ENCODE measurements at regions not wholly inside any gene's neighbourhood (a gene's known extent, or its start where the extent isn't known, plus 50 kb on each side); places are given as distances from the start of the nearest gene placed in this dataset.

DNA sequence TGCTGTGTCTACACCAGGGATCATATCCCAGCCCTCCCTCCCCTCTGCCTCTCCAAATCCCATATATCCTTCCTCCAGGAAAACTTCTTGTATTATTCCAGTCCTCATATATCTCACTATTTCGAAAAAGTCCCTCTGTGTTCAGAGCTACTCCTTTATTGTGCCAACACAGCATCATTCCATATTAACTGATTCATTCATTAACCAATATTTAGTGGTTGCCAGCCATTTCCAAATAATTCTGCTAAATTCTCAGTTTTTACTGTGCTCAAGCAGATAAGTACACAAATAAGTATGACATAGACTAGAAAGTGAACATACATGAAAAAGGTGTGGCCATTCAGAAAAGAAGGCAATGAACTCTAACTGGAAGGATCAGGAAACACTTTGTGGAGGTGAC is 241.6 kb upstream of the DUSP10 start:
- Mint-ChIP-seq H3K27me3 (ENCODE audit: low read depth) (no peaks in the 10 kb centered on the region), H3K4me1 (peaks cover 30% of the 10 kb centered on the region), H3K36me3 (peaks cover 5% of the 10 kb centered on the region; the same call in 1 of the 2 replicates), H3K27ac (peak overlapping the region; percentile 11; the same call in 1 of the 2 replicates), H3K9me3 (peaks cover 5% of the 10 kb centered on the region), H3K4me3 (no peak overlapping the region)
- no peak for DNase-seq (ENCODE audit: low spot score)
- ATAC-seq: no peak
- no peak for TF ChIP-seq NR3C1 (CRISPR knock-in tag; conservative IDR thresholded peaks at IDR 0.05; ENCODE audit: low read depth)
- TF ChIP-seq ERG (CRISPR knock-in tag; IDR thresholded peaks at IDR 0.05): no peak
- TF ChIP-seq RELA (CRISPR knock-in tag; IDR thresholded peaks at IDR 0.05; ENCODE audit: borderline replicate concordance): no peak
- TF ChIP-seq, protein P1, sequence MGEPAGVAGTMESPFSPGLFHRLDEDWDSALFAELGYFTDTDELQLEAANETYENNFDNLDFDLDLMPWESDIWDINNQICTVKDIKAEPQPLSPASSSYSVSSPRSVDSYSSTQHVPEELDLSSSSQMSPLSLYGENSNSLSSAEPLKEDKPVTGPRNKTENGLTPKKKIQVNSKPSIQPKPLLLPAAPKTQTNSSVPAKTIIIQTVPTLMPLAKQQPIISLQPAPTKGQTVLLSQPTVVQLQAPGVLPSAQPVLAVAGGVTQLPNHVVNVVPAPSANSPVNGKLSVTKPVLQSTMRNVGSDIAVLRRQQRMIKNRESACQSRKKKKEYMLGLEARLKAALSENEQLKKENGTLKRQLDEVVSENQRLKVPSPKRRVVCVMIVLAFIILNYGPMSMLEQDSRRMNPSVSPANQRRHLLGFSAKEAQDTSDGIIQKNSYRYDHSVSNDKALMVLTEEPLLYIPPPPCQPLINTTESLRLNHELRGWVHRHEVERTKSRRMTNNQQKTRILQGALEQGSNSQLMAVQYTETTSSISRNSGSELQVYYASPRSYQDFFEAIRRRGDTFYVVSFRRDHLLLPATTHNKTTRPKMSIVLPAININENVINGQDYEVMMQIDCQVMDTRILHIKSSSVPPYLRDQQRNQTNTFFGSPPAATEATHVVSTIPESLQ (CRISPR knock-in tag; IDR thresholded peaks at IDR 0.05): no peak
- TF ChIP-seq, protein P2, sequence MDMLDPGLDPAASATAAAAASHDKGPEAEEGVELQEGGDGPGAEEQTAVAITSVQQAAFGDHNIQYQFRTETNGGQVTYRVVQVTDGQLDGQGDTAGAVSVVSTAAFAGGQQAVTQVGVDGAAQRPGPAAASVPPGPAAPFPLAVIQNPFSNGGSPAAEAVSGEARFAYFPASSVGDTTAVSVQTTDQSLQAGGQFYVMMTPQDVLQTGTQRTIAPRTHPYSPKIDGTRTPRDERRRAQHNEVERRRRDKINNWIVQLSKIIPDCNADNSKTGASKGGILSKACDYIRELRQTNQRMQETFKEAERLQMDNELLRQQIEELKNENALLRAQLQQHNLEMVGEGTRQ (CRISPR knock-in tag; IDR thresholded peaks at IDR 0.05): no peak
- TF ChIP-seq NFE2L1 (CRISPR knock-in tag; IDR thresholded peaks at IDR 0.05): no peak
- CTCF ChIA-PET: no interaction called here
- POLR2A ChIA-PET: no interaction called here

- ATAC-seq (no peak), DNase-seq (ENCODE audit: low spot score) (no peak)
- POLR2A ChIA-PET: no interaction called here
- Mint-ChIP-seq H3K9me3 (peaks cover 13% of the 10 kb centered on the region), H3K4me3 (no peak overlapping the region), H3K27ac (no peak overlapping the region), H3K27me3 (ENCODE audit: low read depth) (peaks cover 3% of the 10 kb centered on the region; the same call in 1 of the 2 replicates), H3K4me1 (peaks cover 45% of the 10 kb centered on the region), H3K36me3 (peaks cover 11% of the 10 kb centered on the region; the same call in 1 of the 2 replicates)
- CTCF ChIA-PET: no interaction called here
- TF ChIP-seq FOXP1 (CRISPR knock-in tag; IDR thresholded peaks at IDR 0.05; ENCODE audit: borderline replicate concordance): no peak
- TF ChIP-seq, protein P3, sequence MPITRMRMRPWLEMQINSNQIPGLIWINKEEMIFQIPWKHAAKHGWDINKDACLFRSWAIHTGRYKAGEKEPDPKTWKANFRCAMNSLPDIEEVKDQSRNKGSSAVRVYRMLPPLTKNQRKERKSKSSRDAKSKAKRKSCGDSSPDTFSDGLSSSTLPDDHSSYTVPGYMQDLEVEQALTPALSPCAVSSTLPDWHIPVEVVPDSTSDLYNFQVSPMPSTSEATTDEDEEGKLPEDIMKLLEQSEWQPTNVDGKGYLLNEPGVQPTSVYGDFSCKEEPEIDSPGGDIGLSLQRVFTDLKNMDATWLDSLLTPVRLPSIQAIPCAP (CRISPR knock-in tag; IDR thresholded peaks at IDR 0.05): no peak
- no peak for TF ChIP-seq OVOL2 (CRISPR knock-in tag; IDR thresholded peaks at IDR 0.05; ENCODE audit: borderline replicate concordance)
- TF ChIP-seq, protein P1 (CRISPR knock-in tag; IDR thresholded peaks at IDR 0.05): no peak
- no peak for TF ChIP-seq USF1 (CRISPR knock-in tag; IDR thresholded peaks at IDR 0.05)
- no peak for TF ChIP-seq SOX15 (CRISPR knock-in tag; IDR thresholded peaks at IDR 0.05)
- no peak for TF ChIP-seq ZNF219 (CRISPR knock-in tag; IDR thresholded peaks at IDR 0.05; ENCODE audit: borderline replicate concordance)
- TF ChIP-seq HMGA2 (CRISPR knock-in tag; IDR thresholded peaks at IDR 0.05): no peak
- TF ChIP-seq, protein P4, sequence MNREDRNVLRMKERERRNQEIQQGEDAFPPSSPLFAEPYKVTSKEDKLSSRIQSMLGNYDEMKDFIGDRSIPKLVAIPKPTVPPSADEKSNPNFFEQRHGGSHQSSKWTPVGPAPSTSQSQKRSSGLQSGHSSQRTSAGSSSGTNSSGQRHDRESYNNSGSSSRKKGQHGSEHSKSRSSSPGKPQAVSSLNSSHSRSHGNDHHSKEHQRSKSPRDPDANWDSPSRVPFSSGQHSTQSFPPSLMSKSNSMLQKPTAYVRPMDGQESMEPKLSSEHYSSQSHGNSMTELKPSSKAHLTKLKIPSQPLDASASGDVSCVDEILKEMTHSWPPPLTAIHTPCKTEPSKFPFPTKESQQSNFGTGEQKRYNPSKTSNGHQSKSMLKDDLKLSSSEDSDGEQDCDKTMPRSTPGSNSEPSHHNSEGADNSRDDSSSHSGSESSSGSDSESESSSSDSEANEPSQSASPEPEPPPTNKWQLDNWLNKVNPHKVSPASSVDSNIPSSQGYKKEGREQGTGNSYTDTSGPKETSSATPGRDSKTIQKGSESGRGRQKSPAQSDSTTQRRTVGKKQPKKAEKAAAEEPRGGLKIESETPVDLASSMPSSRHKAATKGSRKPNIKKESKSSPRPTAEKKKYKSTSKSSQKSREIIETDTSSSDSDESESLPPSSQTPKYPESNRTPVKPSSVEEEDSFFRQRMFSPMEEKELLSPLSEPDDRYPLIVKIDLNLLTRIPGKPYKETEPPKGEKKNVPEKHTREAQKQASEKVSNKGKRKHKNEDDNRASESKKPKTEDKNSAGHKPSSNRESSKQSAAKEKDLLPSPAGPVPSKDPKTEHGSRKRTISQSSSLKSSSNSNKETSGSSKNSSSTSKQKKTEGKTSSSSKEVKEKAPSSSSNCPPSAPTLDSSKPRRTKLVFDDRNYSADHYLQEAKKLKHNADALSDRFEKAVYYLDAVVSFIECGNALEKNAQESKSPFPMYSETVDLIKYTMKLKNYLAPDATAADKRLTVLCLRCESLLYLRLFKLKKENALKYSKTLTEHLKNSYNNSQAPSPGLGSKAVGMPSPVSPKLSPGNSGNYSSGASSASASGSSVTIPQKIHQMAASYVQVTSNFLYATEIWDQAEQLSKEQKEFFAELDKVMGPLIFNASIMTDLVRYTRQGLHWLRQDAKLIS (CRISPR knock-in tag; IDR thresholded peaks at IDR 0.05; ENCODE audit: borderline replicate concordance): no peak
- no peak for TF ChIP-seq NFYB (CRISPR knock-in tag; conservative IDR thresholded peaks at IDR 0.05; ENCODE audit: low read depth)
- TF ChIP-seq, protein P5, sequence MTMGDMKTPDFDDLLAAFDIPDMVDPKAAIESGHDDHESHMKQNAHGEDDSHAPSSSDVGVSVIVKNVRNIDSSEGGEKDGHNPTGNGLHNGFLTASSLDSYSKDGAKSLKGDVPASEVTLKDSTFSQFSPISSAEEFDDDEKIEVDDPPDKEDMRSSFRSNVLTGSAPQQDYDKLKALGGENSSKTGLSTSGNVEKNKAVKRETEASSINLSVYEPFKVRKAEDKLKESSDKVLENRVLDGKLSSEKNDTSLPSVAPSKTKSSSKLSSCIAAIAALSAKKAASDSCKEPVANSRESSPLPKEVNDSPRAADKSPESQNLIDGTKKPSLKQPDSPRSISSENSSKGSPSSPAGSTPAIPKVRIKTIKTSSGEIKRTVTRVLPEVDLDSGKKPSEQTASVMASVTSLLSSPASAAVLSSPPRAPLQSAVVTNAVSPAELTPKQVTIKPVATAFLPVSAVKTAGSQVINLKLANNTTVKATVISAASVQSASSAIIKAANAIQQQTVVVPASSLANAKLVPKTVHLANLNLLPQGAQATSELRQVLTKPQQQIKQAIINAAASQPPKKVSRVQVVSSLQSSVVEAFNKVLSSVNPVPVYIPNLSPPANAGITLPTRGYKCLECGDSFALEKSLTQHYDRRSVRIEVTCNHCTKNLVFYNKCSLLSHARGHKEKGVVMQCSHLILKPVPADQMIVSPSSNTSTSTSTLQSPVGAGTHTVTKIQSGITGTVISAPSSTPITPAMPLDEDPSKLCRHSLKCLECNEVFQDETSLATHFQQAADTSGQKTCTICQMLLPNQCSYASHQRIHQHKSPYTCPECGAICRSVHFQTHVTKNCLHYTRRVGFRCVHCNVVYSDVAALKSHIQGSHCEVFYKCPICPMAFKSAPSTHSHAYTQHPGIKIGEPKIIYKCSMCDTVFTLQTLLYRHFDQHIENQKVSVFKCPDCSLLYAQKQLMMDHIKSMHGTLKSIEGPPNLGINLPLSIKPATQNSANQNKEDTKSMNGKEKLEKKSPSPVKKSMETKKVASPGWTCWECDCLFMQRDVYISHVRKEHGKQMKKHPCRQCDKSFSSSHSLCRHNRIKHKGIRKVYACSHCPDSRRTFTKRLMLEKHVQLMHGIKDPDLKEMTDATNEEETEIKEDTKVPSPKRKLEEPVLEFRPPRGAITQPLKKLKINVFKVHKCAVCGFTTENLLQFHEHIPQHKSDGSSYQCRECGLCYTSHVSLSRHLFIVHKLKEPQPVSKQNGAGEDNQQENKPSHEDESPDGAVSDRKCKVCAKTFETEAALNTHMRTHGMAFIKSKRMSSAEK (CRISPR knock-in tag; IDR thresholded peaks at IDR 0.05; ENCODE audit: borderline replicate concordance): no peak
- no peak for TF ChIP-seq TCF7 (CRISPR knock-in tag; IDR thresholded peaks at IDR 0.05; ENCODE audit: low read depth)
Measured at GRCh38 chr1:221981461-221981860, 239.6 kb upstream of the DUSP10 start.

Measured in WTC11 (cell line).